ENCODE measurements at regions not wholly inside any gene's neighbourhood (a gene's known extent, or its start where the extent isn't known, plus 50 kb on each side); places are given as distances from the start of the nearest gene placed in this dataset.

DNA sequence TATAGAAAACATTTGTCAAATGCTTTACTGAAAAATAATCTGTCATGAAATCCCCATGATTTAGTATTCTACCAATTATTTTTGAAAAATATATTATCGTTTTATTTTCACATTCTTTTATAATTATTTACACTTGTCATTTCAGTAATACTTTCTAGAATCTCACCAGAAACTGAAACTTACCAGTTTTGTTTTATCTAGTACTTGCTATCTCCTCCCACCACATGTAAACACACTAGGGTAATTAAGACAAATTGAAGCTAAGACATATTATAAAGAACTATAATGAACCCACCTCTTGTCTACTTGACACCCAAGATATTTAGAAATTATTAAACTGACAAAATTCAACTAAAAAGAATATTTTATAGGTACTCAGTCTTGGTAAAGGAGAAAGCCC lies 51.5 kb upstream of the GRM3 start:
- TF ChIP-seq, protein P1, sequence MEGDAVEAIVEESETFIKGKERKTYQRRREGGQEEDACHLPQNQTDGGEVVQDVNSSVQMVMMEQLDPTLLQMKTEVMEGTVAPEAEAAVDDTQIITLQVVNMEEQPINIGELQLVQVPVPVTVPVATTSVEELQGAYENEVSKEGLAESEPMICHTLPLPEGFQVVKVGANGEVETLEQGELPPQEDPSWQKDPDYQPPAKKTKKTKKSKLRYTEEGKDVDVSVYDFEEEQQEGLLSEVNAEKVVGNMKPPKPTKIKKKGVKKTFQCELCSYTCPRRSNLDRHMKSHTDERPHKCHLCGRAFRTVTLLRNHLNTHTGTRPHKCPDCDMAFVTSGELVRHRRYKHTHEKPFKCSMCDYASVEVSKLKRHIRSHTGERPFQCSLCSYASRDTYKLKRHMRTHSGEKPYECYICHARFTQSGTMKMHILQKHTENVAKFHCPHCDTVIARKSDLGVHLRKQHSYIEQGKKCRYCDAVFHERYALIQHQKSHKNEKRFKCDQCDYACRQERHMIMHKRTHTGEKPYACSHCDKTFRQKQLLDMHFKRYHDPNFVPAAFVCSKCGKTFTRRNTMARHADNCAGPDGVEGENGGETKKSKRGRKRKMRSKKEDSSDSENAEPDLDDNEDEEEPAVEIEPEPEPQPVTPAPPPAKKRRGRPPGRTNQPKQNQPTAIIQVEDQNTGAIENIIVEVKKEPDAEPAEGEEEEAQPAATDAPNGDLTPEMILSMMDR (optimal IDR thresholded peaks at IDR 0.05 in 1 of 3, IDR thresholded peaks at IDR 0.05 in 1 of 3, conservative IDR thresholded peaks at IDR 0.05 in 1 of 3; ENCODE audit: extremely low read depth in 1 of 3, insufficient read depth in 2 of 3, low read length in 3 of 3), result no peak
- TF ChIP-seq EZH2 (IDR thresholded peaks at IDR 0.05; ENCODE audit: low read length), result no peak

Measured in keratinocyte (primary cell).